Testis (tissue), 2 donors: ENCODE measurements at regions not wholly inside any gene's neighbourhood (a gene's known extent, or its start where the extent isn't known, plus 50 kb on each side); places are given as distances from the start of the nearest gene placed in this dataset.

Experiments used
- DNase-seq: peaks from one replicate; pipeline ENCODE4 v3.0.0-alpha.2; 2019
- H3K27ac ChIP-seq, 2 donors: fragments of 200-600 bp; sonication (generic); one replicate each; pipeline ENCODE4 v1.5.1; 2019
- H3K27me3 ChIP-seq: fragments of 200-600 bp; sonication (generic); one replicate; pipeline ENCODE4 v1.5.1; 2019
- H3K36me3 ChIP-seq: fragments of 200-600 bp; sonication (generic); one replicate; pipeline ENCODE4 v1.5.1; 2017; ENCODE audit warnings: low read depth; ENCODE audit errors: missing control alignments
- H3K4me1 ChIP-seq: fragments of 200-600 bp; sonication (generic); one replicate; pipeline ENCODE4 v1.5.1; 2019
- H3K4me3 ChIP-seq, 2 donors: fragments of 200-600 bp; sonication (generic); one replicate each; pipeline ENCODE4 v1.5.1; 2017 to 2019
- H3K9me3 ChIP-seq: fragments of 200-600 bp; sonication (generic); one replicate; pipeline ENCODE4 v1.5.1; 2017
- CTCF ChIP-seq, 3 experiments: fragments of 450-650 bp in 2 of 3; fragments of 200-600 bp in 1 of 3; sonication (generic) in 1 of 3; IDR thresholded peaks; one replicate each; pipeline ENCODE4 v1.5.1; 2016 to 2019; ENCODE audit warnings: antibody characterized with exemption in 3 of 3, mild to moderate bottlenecking in 2 of 3, moderate library complexity in 1 of 3
- POLR2A ChIP-seq: fragments of 450-650 bp; IDR thresholded peaks from one replicate; pipeline ENCODE4 v1.6.1; 2017; ENCODE audit warnings: antibody characterized with exemption, mild to moderate bottlenecking, moderate library complexity
- WGBS, 2 donors: methylation state at CpG; one replicate each; pipeline ENCODE4 v1.1.5; 2018; 5-methylcytosine and 5-hydroxymethylcytosine counted together
- intact Hi-C: fragments of 100-400 bp; cut with DNase I; formaldehyde crosslinking; loops from one replicate; pipeline ENCODE4 v1.15.1; 2023; ENCODE audit warnings: low total_unique reads

GRCh38 chr5:58341476-58341875 is 118.4 kb downstream of the PLK2 start:
- no peak overlapping the region for H3K4me3 ChIP-seq
- H3K36me3 ChIP-seq = no peaks in the 10 kb centered on the region
- no peaks in the 10 kb centered on the region for H3K27me3 ChIP-seq
- intact Hi-C loops = no loop called here
- H3K9me3 ChIP-seq = no peaks in the 10 kb centered on the region
- DNase-seq = no peak
- 93% methylated on average over 2 of the region's 2 CpGs for WGBS, 2 donors
- no peaks in the 10 kb centered on the region for H3K4me1 ChIP-seq
- H3K27ac ChIP-seq = no peak overlapping the region
- TF ChIP-seq CTCF (IDR thresholded peaks at IDR 0.05) (no peak), POLR2A (no peak)

DNA sequence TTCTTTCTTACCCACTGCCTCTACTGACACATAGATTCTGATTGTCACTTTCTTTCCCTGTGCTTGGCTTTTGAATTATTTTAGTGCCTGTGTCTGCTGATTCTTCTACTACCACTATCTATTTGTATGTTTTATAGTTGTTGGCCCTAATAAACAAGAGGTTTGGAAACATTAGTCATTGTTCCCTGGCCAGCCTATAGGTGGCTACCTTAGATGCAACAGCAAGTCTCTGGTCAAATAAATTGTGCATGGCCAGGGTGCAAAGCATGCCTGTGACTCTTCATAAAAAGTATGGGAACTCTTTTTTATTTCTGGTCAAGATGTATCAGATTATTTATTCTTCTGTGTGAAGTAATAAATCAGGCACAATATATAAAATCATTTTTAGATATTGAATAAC is 124.4 kb downstream of the PLK2 start:
- intact Hi-C loops = no loop called here
- Histone ChIP-seq H3K27ac (no peak overlapping the region), H3K9me3 (no peaks in the 10 kb centered on the region), H3K4me1 (peaks cover 4% of the 10 kb centered on the region), H3K27me3 (no peaks in the 10 kb centered on the region), H3K4me3 (no peak overlapping the region), H3K36me3 (no peaks in the 10 kb centered on the region)
- no peak for TF ChIP-seq CTCF (IDR thresholded peaks at IDR 0.05)
- DNase-seq = no peak

DNA sequence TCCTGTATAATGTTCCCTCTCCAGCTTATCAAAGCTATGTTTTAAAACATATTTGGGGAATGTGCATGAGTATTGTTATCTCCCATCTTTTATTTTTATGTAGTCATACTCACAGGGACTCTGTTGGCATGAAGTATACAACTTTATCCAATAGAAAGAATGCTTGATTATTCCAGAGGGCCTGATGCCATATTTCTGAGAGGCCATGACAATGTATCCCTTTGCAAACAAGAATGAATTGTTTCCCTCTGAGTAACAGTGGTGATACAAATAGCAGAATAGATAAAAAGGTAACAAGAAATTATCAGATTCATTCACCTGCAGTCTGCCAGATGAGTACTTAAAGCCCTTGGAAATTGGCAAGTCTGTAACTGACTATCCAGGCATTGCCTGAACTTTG is 125.9 kb downstream of the PLK2 start:
- Histone ChIP-seq H3K9me3 (no peaks in the 10 kb centered on the region), H3K27me3 (no peaks in the 10 kb centered on the region), H3K4me1 (peaks cover 4% of the 10 kb centered on the region), H3K4me3 (no peak overlapping the region), H3K27ac (no peak overlapping the region), H3K36me3 (no peaks in the 10 kb centered on the region)
- TF ChIP-seq POLR2A (no peak), CTCF (IDR thresholded peaks at IDR 0.05) (no peak)
- intact Hi-C loops = no loop called here
- peak; percentile 18 for DNase-seq

DNA sequence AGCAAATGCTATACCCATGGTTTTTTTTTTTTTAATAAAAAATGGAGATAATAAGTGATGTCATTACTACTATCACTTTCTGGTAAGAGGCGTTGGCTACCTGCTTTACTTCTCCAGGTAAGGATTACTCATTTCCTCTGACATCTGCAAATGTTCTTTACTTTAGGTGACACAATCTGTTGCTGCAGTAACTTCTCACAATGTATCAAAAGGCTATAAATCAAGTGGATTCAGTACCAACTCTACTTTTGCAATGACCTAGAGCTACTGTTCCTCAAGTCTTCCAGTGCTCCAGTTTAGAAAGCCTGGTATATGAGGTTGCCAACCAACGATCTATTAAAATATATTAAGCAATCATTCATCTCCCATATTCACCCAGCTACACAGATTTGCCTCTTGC is 129.1 kb downstream of the PLK2 start:
- peaks cover 4% of the 10 kb centered on the region for H3K4me1 ChIP-seq
- H3K9me3 ChIP-seq = no peaks in the 10 kb centered on the region
- no peaks in the 10 kb centered on the region for H3K36me3 ChIP-seq
- no peak overlapping the region for H3K4me3 ChIP-seq
- DNase-seq = no peak
- TF ChIP-seq POLR2A = no peak
- TF ChIP-seq CTCF (IDR thresholded peaks at IDR 0.05) = no peak
- intact Hi-C loops = no loop called here
- no peaks in the 10 kb centered on the region for H3K27me3 ChIP-seq
- H3K27ac ChIP-seq = no peak overlapping the region
- 81 to 93% methylated on average over 2 of the region's 2 CpGs for WGBS, 2 donors

GRCh38 chr5:58327289-58327688 is 132.6 kb downstream of the PLK2 start:
- Histone ChIP-seq H3K4me3 (no peak overlapping the region), H3K36me3 (no peaks in the 10 kb centered on the region), H3K9me3 (no peaks in the 10 kb centered on the region), H3K4me1 (no peaks in the 10 kb centered on the region), H3K27ac (no peak overlapping the region), H3K27me3 (no peaks in the 10 kb centered on the region)
- DNase-seq = no peak
- TF ChIP-seq POLR2A (no peak), CTCF (IDR thresholded peaks at IDR 0.05) (no peak)
- intact Hi-C loops = no loop called here
- WGBS, 2 donors = 82 to 100% methylated on average over 1 of the region's 1 CpG
